MCF 10A (cell line): ENCODE measurements at regions not wholly inside any gene's neighbourhood (a gene's known extent, or its start where the extent isn't known, plus 50 kb on each side); places are given as distances from the start of the nearest gene placed in this dataset.
"Not testable (repeated sequence)": the region's sequence is repeated elsewhere in the genome, so short reads cannot be mapped to it uniquely, and the experiment has no call there.

Source experiments
- BruUV-seq: library from RNA; stranded (reverse); fragments of 400-500 nt; replicated peaks from 2 replicates; lab custom pipeline; 2021; lab: Mats Ljungman, UMichigan
- CTCF ChIA-PET: fragments of 300-600 bp; sonication (Branson Sonifier 250); formaldehyde crosslinking; extraction: SDS; loops from one replicate; lab custom pipeline; 2021; ENCODE audit warnings: antibody characterized with exemption, inconsistent platforms; lab: Yijun Ruan, JAX
- POLR2A ChIA-PET: fragments of 300-600, 350-650 bp; sonication (Branson Sonifier 250); formaldehyde crosslinking; extraction: SDS; loops from one replicate; lab custom pipeline; 2020; ENCODE audit warnings: antibody characterized with exemption, inconsistent platforms; lab: Yijun Ruan, JAX
- DNase-seq: peaks from one replicate; pipeline ENCODE4 v3.0.0-alpha.2; 2018; ENCODE audit not compliant: unreplicated experiment
- H3K27ac Mint-ChIP-seq: one replicate; pipeline ENCODE4 v1.8.0; 2022; ENCODE audit warnings: mild to moderate bottlenecking, low read depth, mixed read lengths; ENCODE audit not compliant: unreplicated experiment
- H3K27me3 Mint-ChIP-seq: one replicate; pipeline ENCODE4 v1.8.0; 2022; ENCODE audit warnings: mixed read lengths; ENCODE audit not compliant: insufficient read depth, unreplicated experiment
- H3K36me3 Mint-ChIP-seq: one replicate; pipeline ENCODE4 v1.8.0; 2022; ENCODE audit warnings: mild to moderate bottlenecking, moderate library complexity, mixed read lengths; ENCODE audit not compliant: insufficient read depth, unreplicated experiment
- H3K4me1 Mint-ChIP-seq: one replicate; pipeline ENCODE4 v1.8.0; 2022; ENCODE audit warnings: mixed read lengths; ENCODE audit not compliant: insufficient read depth, unreplicated experiment
- H3K4me3 Mint-ChIP-seq: one replicate; pipeline ENCODE4 v1.8.0; 2022; ENCODE audit warnings: mild to moderate bottlenecking, moderate library complexity, mixed read lengths; ENCODE audit not compliant: unreplicated experiment
- H3K9me3 Mint-ChIP-seq: one replicate; pipeline ENCODE4 v1.8.0; 2022; ENCODE audit warnings: mixed read lengths; ENCODE audit not compliant: unreplicated experiment
- CTCF ChIP-seq: fragments of 200-600 bp; IDR thresholded peaks from one replicate; pipeline ENCODE4 v1.8.0; 2022; ENCODE audit warnings: antibody characterized with exemption, mild to moderate bottlenecking; ENCODE audit not compliant: unreplicated experiment
- intact Hi-C: fragments of 100-400 bp; cut with micrococcal nuclease; formaldehyde crosslinking; loops from 2 replicates; pipeline ENCODE4 v1.14.1; 2022

GRCh38 chr13:86606264-86606663 lies 807.0 kb upstream of the SLITRK6 start:
- H3K4me1 Mint-ChIP-seq: peaks cover 6% of the 10 kb centered on the region
- H3K27me3 Mint-ChIP-seq: no peaks in the 10 kb centered on the region
- peaks cover 3% of the 10 kb centered on the region for H3K36me3 Mint-ChIP-seq
- ChIA-PET CTCF (no interaction called here), POLR2A (no interaction called here)
- no peak for TF ChIP-seq CTCF
- no peak overlapping the region for H3K4me3 Mint-ChIP-seq
- H3K9me3 Mint-ChIP-seq: no peaks in the 10 kb centered on the region
- no peak overlapping the region for H3K27ac Mint-ChIP-seq
- intact Hi-C loops: no loop called here
- DNase-seq: no peak
- BruUV-seq: no TSS peak

GRCh38 chr13:86608701-86609100 lies 809.5 kb upstream of the SLITRK6 start:
- Mint-ChIP-seq H3K4me3 (no peak overlapping the region), H3K36me3 (peaks cover 8% of the 10 kb centered on the region), H3K27ac (no peak overlapping the region), H3K9me3 (no peaks in the 10 kb centered on the region), H3K4me1 (no peaks in the 10 kb centered on the region), H3K27me3 (no peaks in the 10 kb centered on the region)
- no TSS peak for BruUV-seq
- intact Hi-C loops: no loop called here
- ChIA-PET CTCF (no interaction called here), POLR2A (no interaction called here)
- DNase-seq: no peak
- no peak for TF ChIP-seq CTCF

- Mint-ChIP-seq H3K27me3 (no peaks in the 10 kb centered on the region), H3K4me1 (no peaks in the 10 kb centered on the region), H3K36me3 (peaks cover 6% of the 10 kb centered on the region), H3K9me3 (no peaks in the 10 kb centered on the region), H3K27ac (no peak overlapping the region), H3K4me3 (no peak overlapping the region)
- ChIA-PET POLR2A (no interaction called here), CTCF (no interaction called here)
- intact Hi-C loops: no loop called here
- BruUV-seq: no TSS peak
- no peak for TF ChIP-seq CTCF
- DNase-seq: no peak
Measured at GRCh38 chr13:86633346-86633745, 834.1 kb upstream of the SLITRK6 start.

- H3K36me3 Mint-ChIP-seq, CTCF ChIA-PET, intact Hi-C loops, BruUV-seq, POLR2A ChIA-PET, H3K9me3 Mint-ChIP-seq, H3K27me3 Mint-ChIP-seq, H3K27ac Mint-ChIP-seq, H3K4me1 Mint-ChIP-seq, H3K4me3 Mint-ChIP-seq: not testable (repeated sequence)
- DNase-seq: peak; percentile 5
Measured at GRCh38 chr13:86651171-86651570, 852.0 kb upstream of the SLITRK6 start.

GRCh38 chr13:86653009-86653408 lies 853.8 kb upstream of the SLITRK6 start:
- no peak overlapping the region for H3K4me3 Mint-ChIP-seq
- H3K4me1 Mint-ChIP-seq: no peaks in the 10 kb centered on the region
- intact Hi-C loops: no loop called here
- H3K27ac Mint-ChIP-seq: no peak overlapping the region
- H3K9me3 Mint-ChIP-seq: no peaks in the 10 kb centered on the region
- H3K27me3 Mint-ChIP-seq: no peaks in the 10 kb centered on the region
- no peaks in the 10 kb centered on the region for H3K36me3 Mint-ChIP-seq
- BruUV-seq: no TSS peak
- CTCF ChIA-PET: no interaction called here
- no peak for DNase-seq
- no peak for TF ChIP-seq CTCF
- POLR2A ChIA-PET: no interaction called here
